Fibroblast of lung (primary cell): ENCODE measurements at regions not wholly inside any gene's neighbourhood (a gene's known extent, or its start where the extent isn't known, plus 50 kb on each side); places are given as distances from the start of the nearest gene placed in this dataset.

Experiments
- CTCF ChIP-seq, 2 donors: IDR thresholded peaks in 1 of 2; conservative IDR thresholded peaks in 1 of 2; 1 replicate in 1 of 2; 2 replicates in 1 of 2; pipeline ENCODE4 v1.5.1; 2011 to 2012; ENCODE audit warnings: low read length in 2 of 2, control low read depth in 1 of 2, inconsistent platforms in 1 of 2, low read depth in 1 of 2, mild to moderate bottlenecking in 1 of 2
- EZH2 ChIP-seq: IDR thresholded peaks from 2 replicates; pipeline ENCODE4 v1.5.1; 2012; ENCODE audit warnings: low read length, control low read depth, mild to moderate bottlenecking; ENCODE audit errors: missing control alignments

- TF ChIP-seq CTCF (conservative IDR thresholded peaks at IDR 0.05 in 1 of 2, IDR thresholded peaks at IDR 0.05 in 1 of 2; ENCODE audit: low read depth in 1 of 2, low read length in 2 of 2) (no peak), EZH2 (no peak)
Measured at GRCh38 chr7:119571666-119572065, 701.3 kb upstream of the KCND2 start.
